HG03060 (cell line): ENCODE measurements at regions not wholly inside any gene's neighbourhood (a gene's known extent, or its start where the extent isn't known, plus 50 kb on each side); places are given as distances from the start of the nearest gene placed in this dataset.

Experiments
- ATAC-seq: cut with Tn5 transposase; IDR thresholded peaks from one replicate; pipeline ENCODE4 v1.9.1; 2021; ENCODE audit warnings: low read depth, moderate number of reproducible peaks; ENCODE audit not compliant: unreplicated experiment

GRCh38 chr4:32950866-32951265 is 2230.7 kb downstream of the PCDH7 start:
- ATAC-seq: no peak

- no peak for ATAC-seq
These were observed 2238.4 kb downstream of the PCDH7 start for GRCh38 chr4:32958586-32958985.

GRCh38 chr4:32962100-32962499 is 2241.9 kb downstream of the PCDH7 start:
- ATAC-seq: no peak

DNA sequence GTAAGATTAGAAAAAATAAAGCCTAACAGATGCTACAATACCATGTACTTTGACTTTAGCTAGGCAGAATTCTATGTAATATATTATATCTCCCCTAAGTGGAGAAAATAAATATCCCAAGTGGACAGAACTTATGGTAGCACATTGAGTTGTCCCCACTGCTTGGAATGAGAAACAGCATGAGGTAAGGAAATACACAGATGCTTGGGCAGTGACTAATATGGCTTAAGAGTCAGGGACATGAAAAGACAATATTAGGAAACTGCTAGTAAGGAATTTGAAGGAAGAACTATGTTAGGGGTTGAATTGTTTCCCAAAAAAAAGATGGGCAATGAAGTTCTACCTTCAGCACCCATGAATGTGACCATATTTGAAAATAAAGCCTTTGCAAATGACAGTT is 2265.1 kb downstream of the PCDH7 start:
- ATAC-seq: no peak

- no peak for ATAC-seq
These were observed 2266.1 kb downstream of the PCDH7 start for GRCh38 chr4:32986236-32986635.

DNA sequence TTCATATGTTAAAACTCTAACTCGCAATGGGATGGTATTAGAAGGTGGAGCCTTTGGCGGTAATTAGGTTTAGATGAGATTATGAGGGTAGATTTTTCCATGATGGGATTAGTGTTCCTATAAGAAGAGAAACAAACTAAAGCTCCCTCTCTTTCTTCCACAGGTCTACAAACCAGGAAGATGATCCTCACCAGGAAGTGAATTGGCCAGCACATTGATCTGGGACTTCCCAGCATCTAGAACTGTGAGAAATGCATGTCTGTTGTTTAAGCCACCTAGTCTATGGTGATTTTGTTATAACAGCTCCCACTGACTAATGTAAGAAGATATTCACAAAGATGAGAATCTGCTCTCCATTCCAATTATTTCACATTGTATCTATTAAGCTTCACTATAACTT is 2266.9 kb downstream of the PCDH7 start:
- no peak for ATAC-seq

- ATAC-seq: no peak
These were observed 2268.1 kb downstream of the PCDH7 start for GRCh38 chr4:32988165-32988811.

- ATAC-seq: no peak
These were observed 2271.5 kb downstream of the PCDH7 start for GRCh38 chr4:32991663-32992062.

DNA sequence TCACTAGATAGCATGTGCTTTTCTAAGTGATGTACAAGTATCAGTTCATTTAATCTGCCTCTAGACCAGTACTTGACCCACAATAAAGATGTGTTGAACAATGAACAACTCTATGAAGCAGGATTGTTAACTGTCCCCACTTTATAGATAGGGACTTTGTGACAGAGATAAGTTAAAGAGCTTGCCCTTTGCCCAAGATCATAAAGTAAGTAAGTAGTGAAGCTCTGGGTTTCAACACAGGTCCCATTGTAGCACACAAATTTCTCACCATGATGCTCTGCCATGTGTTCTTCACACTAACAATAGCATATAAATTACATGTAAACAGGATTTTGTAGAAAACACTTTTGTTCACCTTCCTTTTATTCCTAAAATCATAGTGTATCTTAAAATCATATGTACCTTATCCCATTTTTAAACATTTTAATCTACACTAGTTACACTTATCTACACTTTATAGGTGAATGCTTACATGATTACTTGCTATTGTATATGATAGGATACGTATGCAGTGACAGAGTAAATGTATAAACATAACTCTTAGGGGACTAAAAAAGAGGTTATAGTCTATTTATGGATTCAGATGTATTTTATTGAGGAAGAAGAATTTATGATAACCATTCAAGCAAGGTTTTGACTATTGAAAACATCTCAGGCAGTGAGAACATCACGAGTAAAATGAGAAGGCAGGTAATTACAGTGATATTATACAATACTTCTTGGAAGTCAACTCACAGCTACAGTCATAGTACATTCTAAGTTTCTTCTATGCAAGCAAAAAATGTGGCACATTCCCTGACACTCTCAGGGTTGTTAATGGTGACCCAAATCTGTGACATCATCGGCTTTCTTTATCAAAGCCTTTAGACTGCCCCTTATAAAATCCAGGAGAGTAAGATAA is 2275.1 kb downstream of the PCDH7 start:
- ATAC-seq: no peak

DNA sequence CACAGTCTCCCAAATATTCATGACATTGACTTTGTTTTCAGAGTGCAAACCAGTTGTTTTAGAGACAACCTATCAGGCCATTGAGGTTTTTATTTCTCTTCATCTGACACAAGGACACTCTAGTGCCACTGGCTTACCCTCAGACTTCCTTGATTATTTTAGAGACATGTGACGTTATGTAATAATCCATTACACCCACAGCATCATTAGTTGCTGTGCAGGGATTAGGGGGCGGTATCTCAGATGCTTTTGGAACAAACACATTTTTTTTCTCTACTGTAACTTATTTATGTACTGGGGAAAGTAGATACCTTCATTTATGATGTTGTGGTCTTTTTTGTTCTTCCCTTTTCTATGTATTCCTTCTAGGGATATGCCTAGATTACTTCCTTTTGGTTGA is 2293.1 kb downstream of the PCDH7 start:
- no peak for ATAC-seq

GRCh38 chr4:33025236-33025635 is 2305.1 kb downstream of the PCDH7 start:
- ATAC-seq: no peak

DNA sequence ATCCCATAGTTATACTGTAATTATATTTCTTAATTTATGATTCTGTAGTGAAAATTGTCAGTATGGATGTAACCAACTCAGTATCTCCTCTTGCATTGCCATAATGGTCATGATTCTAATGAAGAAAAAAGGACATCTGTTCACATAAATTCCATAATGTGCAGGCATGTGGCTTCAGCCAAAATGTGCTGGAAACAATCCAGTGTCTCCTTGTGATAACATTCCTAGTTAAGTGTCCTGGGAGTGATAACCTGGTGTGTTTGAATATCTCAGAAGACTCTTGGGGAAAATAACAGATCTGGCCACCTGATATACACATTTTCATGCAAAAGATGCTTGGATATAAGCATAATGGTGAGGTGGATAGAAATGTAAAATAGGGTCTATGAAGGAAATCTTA is 2309.8 kb downstream of the PCDH7 start:
- ATAC-seq: no peak

DNA sequence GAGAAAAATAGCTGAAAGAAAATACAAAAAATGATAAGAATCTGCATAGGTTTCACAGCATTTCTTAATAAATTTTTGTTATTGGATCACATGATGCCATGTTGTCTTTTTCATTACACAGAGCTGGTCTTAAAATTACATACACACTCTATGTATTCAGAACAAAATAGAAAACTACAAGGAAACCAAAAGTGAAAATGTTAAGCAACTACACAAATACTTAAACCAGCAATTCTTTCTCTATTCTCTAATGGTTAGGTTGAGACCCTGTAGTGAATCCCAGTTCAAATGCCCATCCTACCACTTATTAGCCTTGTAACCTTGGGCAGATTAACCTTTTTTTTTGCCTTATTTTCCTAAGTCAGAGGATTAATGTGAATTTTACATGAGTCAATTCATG is 2311.2 kb downstream of the PCDH7 start:
- no peak for ATAC-seq

- ATAC-seq: no peak
These were observed 2317.3 kb downstream of the PCDH7 start for GRCh38 chr4:33037464-33037863.

DNA sequence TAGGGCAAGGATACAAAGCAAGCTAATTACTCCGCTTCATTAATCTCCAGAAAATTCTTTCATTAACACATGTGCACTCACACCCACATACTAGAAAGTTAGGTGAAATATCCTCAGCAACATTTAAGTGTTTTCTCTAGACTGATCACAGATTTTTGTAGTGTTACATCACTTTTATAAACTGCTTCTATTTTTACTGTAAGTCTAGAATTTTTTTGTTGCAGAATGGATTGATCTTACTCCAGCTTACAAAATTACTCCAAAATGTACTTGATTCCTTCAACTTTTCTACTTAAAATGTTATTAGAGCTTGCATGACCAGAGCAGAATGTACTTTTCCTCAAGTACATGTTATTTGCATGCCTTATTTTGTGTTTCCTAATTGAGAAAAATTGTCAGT is 2325.2 kb downstream of the PCDH7 start:
- ATAC-seq: no peak

DNA sequence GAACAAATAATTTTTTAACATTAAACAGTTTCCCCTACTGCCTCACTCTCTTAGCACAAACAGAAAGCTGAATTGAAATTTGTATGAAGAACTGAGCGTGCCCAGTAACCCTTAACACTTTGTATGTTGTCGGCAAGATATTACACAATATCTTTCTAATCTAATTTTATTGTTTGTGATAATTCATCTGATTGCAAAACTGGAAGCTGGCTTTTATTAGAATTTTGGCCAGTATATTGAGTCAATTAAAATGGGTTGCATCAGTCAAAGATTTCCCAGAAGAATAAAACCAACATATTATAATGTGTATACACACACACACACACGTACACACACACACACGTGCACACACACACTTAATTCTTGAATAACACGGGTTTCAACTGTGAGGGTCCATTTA is 2332.1 kb downstream of the PCDH7 start:
- ATAC-seq: no peak

DNA sequence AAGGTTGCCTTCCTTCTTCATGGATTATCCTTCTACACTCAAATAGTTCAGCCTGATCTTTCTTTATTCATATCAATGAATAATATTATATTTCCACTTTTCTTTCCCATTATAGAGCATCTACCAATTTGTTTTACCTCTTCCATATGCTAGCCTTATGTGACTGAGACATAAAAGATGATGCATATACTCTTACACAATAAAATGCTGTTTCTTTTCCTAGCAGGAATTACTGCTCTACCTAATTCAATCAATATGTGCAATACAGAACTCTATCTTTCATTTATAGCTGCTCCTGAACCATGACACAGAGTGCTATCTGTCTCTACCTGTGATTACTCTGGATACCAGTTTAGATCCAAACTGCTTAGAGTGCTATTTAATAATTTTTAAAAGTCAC is 2334.0 kb downstream of the PCDH7 start:
- ATAC-seq: no peak

DNA sequence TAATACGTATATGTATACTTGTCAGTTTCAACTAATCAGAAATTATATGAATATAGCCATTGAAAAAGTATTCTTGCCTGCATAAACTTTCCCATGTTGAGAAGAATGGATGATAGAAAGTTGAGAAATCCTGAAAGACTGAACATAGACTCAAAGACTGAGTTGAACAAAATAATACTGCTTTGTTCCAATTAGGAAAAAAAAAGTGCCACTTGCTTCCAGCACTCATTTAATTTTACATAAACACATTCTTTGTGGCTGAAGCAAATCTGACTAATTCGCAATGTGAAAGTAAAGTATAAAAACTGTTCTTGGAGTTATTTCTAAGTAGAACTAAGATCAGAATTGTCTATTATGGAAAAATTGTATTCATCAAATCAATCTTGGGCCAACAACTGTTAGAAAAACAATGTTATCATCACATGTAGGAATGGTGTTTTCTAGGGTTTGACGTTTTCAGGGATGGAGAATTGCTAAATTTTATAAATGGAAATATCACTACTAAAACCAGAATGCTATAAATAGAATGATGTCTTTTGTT is 2334.6 kb downstream of the PCDH7 start:
- ATAC-seq: no peak

DNA sequence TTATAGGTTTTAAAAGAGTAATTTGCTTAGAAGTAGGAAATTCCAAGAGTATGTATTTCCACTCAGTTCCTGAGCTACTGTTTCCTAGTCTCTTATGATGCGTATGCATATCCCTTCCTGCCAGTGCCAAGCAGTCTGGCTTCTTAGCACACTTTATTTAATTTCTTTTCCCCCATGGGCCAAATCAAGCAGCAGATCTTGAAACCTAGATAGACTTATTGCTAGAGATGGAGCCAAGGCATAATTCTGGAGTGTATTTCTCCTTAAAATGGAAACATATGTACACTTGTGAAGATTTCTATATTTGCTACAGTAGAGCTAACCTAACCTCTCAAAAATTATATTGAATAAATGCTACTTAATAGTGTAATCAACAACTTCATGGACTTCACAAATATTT is 2337.6 kb downstream of the PCDH7 start:
- no peak for ATAC-seq

- no peak for ATAC-seq
These were observed 2338.8 kb downstream of the PCDH7 start for GRCh38 chr4:33058998-33059397.

DNA sequence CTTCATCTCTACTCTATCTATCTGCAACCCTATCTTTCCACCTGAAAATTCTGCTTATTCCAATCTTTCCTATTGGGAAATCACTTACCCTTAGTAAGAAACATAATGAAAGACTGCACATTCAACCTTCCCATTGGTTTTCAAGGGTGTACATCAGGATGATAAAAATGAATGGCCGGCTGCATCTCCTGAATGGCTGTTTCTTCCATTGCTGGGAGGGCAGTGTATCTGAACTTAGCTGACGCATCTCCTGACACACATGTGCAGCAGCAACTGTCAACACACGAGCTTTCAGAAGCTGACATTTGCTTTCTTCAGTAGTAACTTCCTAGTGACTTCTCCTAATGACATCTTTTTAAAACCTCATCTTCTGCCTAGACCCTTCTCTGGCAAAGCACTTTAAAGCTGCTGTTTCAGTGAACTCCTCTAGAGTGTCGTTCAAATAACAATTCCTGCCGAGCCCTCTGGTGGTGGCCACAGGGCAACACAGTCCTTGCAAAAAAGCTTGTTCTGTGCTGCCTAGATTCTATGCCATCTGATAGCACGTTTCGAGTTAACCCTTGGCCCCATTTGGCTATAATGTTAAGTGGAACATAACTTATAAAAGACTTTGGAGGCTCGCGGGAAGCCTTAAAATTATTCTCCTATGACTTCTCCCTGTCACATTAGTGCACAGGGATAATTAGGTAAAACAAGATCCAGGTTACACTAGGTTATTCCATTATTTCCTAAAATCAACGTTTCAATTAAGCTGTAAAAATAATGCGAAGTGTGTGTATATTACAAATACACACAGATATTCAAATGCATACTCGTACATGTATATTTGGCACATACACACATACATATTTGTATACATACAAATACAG is 2340.7 kb downstream of the PCDH7 start:
- no peak for ATAC-seq
